ENCODE measurements at regions not wholly inside any gene's neighbourhood (a gene's known extent, or its start where the extent isn't known, plus 50 kb on each side); places are given as distances from the start of the nearest gene placed in this dataset.

GRCh38 chr9:30661925-30662324 is 1722.5 kb upstream of the ACO1 start:
- no peak for DNase-seq

DNA sequence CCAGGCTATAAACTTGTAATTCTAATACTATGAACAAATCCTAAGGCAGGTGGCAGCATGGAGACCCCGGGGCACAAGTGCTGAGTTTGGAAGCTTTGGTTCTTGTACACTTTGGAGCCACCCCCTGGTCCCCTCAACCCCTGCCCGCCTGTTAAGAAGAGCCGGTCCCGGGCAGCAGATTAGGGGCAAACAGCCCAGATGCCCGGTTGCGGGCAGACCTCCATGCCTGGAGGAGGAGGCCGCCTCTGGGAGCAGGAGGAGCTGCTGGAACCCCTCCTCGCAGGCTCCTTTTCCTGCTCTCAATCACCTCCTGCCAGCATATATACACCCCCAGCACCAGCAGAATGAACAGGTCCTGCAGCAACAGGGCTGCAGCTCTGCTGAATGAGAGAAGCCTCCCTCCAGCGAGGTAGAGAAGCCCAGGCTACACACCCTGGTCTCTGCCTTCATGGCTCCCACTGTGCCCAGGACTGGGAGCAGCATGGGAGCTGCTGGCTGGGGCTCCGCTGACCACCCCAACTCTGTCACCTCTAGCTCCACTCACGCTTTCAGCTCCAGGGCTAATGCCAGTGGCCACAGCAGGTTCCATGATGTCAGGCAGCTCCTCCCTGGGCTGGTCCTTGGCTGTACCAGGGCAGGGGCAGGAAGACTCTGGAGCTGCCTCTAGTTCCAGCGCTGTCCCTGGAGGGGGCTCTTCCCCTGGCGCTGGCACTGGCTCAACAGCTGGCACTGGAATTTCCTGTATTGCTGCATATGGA is 1713.5 kb upstream of the ACO1 start:
- no peak for DNase-seq

DNA sequence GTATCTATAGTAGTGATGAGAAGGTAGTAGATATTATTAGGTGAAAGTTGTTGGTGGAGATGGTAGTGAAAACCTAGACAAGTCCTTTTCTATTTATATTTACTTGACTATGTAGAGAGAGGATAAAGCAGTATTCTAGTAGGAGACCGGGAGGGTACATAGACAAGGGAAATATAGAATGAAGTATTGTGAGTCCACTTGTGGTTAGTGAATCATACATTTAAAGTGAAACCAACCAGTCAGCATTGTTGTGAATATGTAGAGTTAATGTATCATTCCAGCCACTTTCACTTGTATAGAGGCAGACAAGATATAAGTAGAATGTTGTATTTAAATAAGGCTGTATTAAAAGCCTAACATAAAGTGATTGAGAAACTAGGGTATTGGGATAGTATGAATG is 1711.3 kb upstream of the ACO1 start:
- DNase-seq: no peak

DNA sequence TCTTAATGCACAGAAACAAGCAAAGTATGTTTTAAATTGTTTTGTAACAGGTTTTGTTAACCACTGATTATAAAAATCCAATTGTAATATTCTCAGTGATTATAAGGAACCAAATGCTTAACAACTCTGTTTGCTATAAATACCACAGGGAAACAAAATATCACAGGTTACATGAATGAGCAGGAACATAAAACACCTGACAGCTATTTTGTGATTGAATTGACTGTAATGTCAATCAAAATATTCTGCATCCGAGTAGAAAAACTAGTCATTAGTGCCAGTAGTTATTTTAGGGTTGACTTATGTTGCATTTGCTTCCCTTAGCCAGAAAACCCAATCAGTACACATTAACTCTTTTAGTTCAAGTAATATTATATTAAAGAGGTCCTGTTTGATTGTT is 1707.8 kb upstream of the ACO1 start:
- no peak for DNase-seq

DNA sequence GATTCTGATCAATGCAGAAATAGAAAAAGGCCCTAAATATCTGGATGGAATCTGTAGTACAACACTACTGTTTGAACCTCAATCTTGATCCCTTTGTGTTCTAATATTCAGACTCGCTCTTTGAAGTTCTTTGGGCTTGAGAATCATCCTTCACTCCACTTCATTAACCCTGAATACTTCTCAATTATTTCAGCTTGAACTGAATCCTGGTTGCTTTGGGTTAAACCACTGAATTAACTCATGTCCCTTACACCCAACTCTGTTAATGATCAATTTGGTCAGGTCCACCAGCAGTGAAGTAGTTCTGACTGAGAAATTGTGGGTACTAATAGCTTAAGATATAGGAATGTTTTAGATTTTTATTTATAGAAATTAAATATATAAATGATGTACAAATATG is 1707.2 kb upstream of the ACO1 start:
- DNase-seq: no peak

DNA sequence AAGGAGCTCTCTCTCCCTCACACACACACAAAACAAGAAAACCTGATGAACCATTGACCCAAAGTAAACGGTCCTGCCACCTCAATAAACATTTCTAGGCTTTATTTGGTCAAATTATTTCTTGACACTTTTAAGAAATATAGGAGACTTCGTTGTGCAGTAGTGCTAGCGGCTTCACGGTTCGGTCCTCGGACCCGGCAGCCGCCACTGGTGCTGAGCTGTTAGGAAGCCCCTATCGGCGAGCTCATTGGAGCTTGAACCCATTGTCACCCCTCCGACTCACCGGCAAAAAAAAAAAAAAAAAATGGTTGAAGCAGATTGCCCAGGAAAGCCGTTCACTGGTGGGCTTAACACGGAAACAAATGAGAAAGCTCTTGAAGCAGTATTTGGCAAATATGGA is 1695.6 kb upstream of the ACO1 start:
- DNase-seq: no peak

DNA sequence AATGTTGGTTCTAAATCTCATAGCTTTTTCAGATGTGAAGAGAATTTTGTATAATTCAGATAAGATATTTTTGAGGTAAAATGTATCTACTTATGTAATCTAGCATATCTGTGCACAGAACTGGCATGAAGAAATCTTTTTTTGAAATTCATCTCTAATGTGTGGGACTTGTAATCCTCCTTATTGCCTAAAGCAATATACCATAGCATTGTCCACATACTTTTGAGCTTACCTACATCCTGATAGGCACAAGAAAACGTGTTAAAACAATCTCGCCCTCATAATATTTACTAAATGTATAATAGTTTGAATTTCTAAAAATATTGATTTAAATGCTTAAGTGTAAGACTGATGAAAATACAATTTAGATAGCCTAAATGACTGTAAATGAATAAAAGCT is 1686.5 kb upstream of the ACO1 start:
- no peak for DNase-seq

- DNase-seq: no peak
Measured at GRCh38 chr9:30711591-30711990, 1672.9 kb upstream of the ACO1 start.

GRCh38 chr9:30713243-30713642 is 1671.2 kb upstream of the ACO1 start:
- no peak for DNase-seq

DNA sequence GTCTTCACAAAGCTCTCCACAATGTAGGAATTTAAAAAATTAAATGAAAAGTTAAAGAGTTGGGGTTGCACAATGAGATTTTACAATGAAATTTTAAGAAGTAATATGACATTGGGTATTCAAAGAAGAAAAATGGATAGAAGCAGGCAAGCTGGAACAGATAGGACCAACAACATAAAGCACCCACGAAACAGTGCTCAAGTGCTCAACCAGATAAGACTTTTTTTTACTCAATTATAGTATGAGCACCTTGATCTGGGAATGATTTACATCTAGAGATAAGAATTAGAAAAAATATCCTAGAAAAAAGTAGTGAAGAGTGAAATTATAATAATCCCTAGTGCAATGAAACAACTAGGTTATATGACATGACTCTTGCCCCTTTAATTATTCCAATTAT is 1670.1 kb upstream of the ACO1 start:
- DNase-seq: no peak

DNA sequence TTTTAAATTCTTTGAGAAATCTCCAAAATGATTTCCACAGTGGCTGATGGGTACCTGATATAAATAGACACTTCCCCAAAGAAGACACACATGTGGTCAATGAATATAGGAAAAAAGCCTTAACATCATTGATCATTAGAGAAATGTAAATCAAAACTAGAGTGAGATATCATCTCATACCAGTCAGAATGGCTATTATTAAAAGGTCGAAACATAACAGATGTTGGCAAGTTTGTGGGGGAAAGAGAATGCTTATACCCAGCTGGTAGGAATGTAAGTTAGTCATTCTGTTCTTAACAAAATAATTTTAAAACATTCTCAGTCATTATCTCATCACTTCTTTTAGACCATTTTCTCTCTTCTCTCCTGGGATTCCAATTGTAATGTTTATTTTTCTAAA is 1666.0 kb upstream of the ACO1 start:
- no peak for DNase-seq

GRCh38 chr9:30722065-30722464 is 1662.4 kb upstream of the ACO1 start:
- DNase-seq: no peak

- no peak for DNase-seq
Measured at GRCh38 chr9:30723656-30724055, 1660.8 kb upstream of the ACO1 start.

GRCh38 chr9:30732060-30732459 is 1652.4 kb upstream of the ACO1 start:
- no peak for DNase-seq

DNA sequence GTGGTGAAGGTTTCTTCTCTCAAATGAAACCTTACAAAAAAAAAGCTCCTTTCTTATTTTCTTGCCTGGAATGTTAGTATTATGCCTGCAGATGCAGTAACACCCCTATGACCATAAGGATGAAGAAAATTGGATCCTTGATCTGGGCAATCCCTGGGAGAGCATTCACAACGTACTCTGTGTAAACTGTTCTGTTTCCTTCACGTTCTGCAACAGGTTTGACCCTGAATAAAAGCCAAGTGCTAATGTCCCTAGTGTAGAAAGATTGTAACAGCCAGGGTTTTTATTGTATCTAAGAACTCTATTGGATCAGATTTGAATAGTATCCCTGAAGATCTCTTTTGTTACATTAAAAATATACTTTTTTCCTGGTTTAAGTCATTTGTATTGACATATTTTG is 1639.6 kb upstream of the ACO1 start:
- DNase-seq: no peak

- DNase-seq: no peak
Measured at GRCh38 chr9:30746589-30746988, 1637.9 kb upstream of the ACO1 start.

GRCh38 chr9:30757723-30758122 is 1626.7 kb upstream of the ACO1 start:
- DNase-seq: no peak

DNA sequence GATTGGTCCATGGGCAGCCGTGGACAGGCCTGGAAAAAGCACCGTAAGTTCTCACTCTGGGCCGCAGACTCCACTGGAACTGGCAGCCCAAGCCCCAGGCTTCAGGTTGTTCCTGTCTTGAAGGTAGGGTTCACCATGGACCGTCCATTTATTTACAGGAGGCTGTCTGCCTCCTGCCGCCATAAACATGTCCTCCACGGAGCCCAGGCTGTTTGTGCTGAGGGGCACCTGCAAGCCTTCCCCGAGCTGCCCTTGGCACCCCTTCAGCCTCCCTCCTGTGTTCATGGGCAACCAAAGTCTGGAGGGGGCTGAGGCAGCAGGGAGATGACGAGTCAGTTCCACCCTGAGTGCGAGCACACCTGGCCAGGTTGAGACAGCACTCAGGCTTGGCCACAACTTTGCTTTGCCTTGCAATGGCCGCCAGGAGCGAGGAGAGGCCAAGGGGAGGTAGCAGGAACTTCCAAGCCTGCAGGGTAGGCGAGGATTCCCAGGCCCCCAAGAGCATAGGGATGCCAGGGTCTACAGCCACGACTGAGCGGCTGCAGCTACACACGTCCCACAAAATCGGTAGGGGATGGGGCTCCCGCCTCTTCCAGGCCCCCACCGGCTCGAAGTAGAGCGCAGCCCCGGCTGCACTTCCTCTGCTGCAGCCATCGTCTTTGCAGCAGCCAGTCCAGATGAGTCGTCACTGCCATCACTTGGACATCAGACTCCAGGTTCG is 1625.6 kb upstream of the ACO1 start:
- DNase-seq: no peak

DNA sequence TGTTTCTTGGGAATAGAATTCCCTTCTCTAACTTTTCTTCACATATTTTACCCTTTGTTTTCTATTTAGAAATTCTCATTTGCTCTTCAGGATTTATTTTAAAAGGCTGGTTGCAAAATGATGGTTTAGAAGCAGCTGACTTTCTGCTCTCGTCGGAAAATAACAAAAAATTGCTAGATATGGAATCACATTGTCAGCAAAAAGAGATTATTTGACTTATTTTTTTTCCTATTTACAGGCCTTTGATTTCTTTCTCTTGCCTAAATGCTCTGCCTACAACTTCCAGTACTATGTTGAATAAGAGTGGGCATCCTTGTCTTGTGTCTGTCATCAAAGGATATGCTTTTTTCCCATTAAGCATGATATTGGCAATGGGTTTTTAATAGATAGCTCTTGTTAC is 1619.1 kb upstream of the ACO1 start:
- no peak for DNase-seq

DNA sequence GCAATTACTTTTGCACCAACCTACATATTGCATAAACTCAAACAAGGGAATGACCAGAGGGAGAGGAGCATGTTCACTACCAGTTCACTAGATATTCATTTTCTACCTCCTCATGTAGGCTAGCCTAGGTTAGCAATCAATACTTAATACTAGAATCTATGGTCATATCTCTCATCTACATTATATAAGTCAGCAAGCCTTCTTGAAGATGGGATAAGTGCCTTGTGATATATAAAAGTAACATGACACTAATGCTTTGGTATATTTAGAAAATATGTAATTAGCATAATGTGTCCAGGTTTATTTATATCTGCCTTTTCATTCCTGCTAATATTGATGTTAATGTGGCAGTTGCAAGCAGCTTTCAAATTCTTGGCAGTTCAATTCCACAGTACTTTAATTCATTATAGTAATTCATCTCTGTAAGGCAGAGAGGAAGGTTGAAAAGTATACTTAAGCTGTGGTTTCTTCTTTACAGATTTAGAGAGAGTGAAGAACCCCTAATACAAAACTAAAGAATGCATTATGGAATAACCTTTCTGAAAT is 1613.2 kb upstream of the ACO1 start:
- DNase-seq: no peak

GRCh38 chr9:30771760-30772159 is 1612.7 kb upstream of the ACO1 start:
- no peak for DNase-seq

DNA sequence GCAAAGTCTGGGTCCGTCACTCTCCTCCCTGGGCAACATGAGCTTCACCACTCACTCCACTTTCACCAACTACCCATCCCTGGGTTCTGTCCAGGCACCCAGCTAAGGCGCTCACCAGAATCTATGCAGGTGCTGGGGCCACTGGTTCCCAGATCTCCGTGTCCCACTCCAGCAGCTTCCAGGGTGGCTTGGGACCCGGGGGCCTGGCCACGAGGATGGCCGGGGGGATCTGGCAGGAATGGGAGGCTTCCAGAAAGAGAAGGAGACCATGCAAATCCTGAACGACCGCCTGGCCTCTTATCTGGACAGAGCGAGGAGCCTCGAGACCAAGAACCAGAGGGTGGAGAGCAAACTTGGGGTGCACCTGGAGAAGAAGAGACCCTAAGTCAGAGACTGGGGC is 1611.0 kb upstream of the ACO1 start:
- no peak for DNase-seq

DNA sequence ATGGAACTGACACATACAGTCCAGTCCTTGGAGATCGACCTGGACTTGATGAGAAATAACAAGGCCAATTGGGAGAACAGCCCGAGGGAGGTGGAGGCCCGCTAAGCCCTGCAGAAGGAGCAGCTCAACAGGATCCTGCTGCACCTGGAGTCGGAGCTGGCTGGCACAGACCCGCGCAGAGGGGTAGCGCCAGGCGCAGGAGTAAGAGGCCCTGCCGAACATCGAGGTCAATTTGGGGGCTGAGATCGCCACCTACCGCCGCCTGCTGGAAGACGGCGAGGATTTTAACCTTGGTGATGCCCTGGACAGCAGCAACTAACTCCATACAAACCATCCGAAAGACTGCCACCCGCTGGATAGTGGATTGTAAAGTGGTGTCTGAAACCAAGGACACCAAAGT is 1610.1 kb upstream of the ACO1 start:
- no peak for DNase-seq

- no peak for DNase-seq
Measured at GRCh38 chr9:30775236-30775635, 1609.2 kb upstream of the ACO1 start.

GRCh38 chr9:30796764-30797163 is 1587.7 kb upstream of the ACO1 start:
- no peak for DNase-seq

All from activated CD8-positive, alpha-beta memory T cell treated with anti-CD3 and anti-CD28 coated beads for 24 hours (primary cell).